ENCODE measurements at regions not wholly inside any gene's neighbourhood (a gene's known extent, or its start where the extent isn't known, plus 50 kb on each side); places are given as distances from the start of the nearest gene placed in this dataset.

GRCh38 chr13:66139250-66139649 is 1090.9 kb downstream of the PCDH9 start:
- ATAC-seq = no peak
- TF ChIP-seq ZFP3 (CRISPR knock-in tag; IDR thresholded peaks at IDR 0.05) (no peak), BACH2 (CRISPR knock-in tag; IDR thresholded peaks at IDR 0.05; ENCODE audit: borderline replicate concordance) (no peak), TOX (CRISPR knock-in tag; IDR thresholded peaks at IDR 0.05; ENCODE audit: borderline replicate concordance) (no peak), ZC3H10 (CRISPR knock-in tag; IDR thresholded peaks at IDR 0.05) (no peak), OSR1 (CRISPR knock-in tag; IDR thresholded peaks at IDR 0.05) (no peak), TCF4 (CRISPR knock-in tag; IDR thresholded peaks at IDR 0.05; ENCODE audit: borderline replicate concordance) (no peak), GLIS3 (CRISPR knock-in tag; IDR thresholded peaks at IDR 0.05) (no peak), ISL1 (CRISPR knock-in tag; IDR thresholded peaks at IDR 0.05) (no peak), RARB (CRISPR knock-in tag; IDR thresholded peaks at IDR 0.05) (no peak), CSDC2 (CRISPR knock-in tag; IDR thresholded peaks at IDR 0.05) (no peak), POU6F1 (CRISPR knock-in tag; IDR thresholded peaks at IDR 0.05; ENCODE audit: borderline replicate concordance, low read depth) (no peak), ZNF8 (CRISPR knock-in tag; IDR thresholded peaks at IDR 0.05) (no peak), ZNF565 (CRISPR knock-in tag; conservative IDR thresholded peaks at IDR 0.05; ENCODE audit: low read depth) (no peak), CSRNP3 (CRISPR knock-in tag; IDR thresholded peaks at IDR 0.05) (no peak), ARNTL (CRISPR knock-in tag; IDR thresholded peaks at IDR 0.05; ENCODE audit: borderline replicate concordance, low read depth) (no peak)

- no peak for TF ChIP-seq TOX (CRISPR knock-in tag; IDR thresholded peaks at IDR 0.05; ENCODE audit: borderline replicate concordance)
- no peak for ATAC-seq
These were observed 1091.8 kb downstream of the PCDH9 start for GRCh38 chr13:66138172-66138811.

GRCh38 chr13:66137384-66137783 is 1092.8 kb downstream of the PCDH9 start:
- no peak for TF ChIP-seq POU6F1 (CRISPR knock-in tag; IDR thresholded peaks at IDR 0.05; ENCODE audit: borderline replicate concordance, low read depth)
- no peak for TF ChIP-seq ARNTL (CRISPR knock-in tag; IDR thresholded peaks at IDR 0.05; ENCODE audit: borderline replicate concordance, low read depth)
- no peak for ATAC-seq

GRCh38 chr13:66128692-66129269 is 1101.4 kb downstream of the PCDH9 start:
- no peak for TF ChIP-seq OSR1 (CRISPR knock-in tag; IDR thresholded peaks at IDR 0.05)
- no peak for TF ChIP-seq CREB5 (CRISPR knock-in tag; IDR thresholded peaks at IDR 0.05; ENCODE audit: low read depth)
- TF ChIP-seq CSDC2 (CRISPR knock-in tag; IDR thresholded peaks at IDR 0.05) = no peak
- TF ChIP-seq TCF4 (CRISPR knock-in tag; IDR thresholded peaks at IDR 0.05; ENCODE audit: borderline replicate concordance) = no peak
- no peak for TF ChIP-seq ZNF565 (CRISPR knock-in tag; conservative IDR thresholded peaks at IDR 0.05; ENCODE audit: low read depth)
- no peak for TF ChIP-seq ARNTL (CRISPR knock-in tag; IDR thresholded peaks at IDR 0.05; ENCODE audit: borderline replicate concordance, low read depth)
- no peak for TF ChIP-seq BACH2 (CRISPR knock-in tag; IDR thresholded peaks at IDR 0.05; ENCODE audit: borderline replicate concordance)
- TF ChIP-seq CSRNP3 (CRISPR knock-in tag; IDR thresholded peaks at IDR 0.05) = no peak
- TF ChIP-seq ZNF8 (CRISPR knock-in tag; IDR thresholded peaks at IDR 0.05) = no peak
- TF ChIP-seq POU6F1 (CRISPR knock-in tag; IDR thresholded peaks at IDR 0.05; ENCODE audit: borderline replicate concordance, low read depth) = no peak
- no peak for ATAC-seq
